ENCODE measurements at regions not wholly inside any gene's neighbourhood (a gene's known extent, or its start where the extent isn't known, plus 50 kb on each side); places are given as distances from the start of the nearest gene placed in this dataset.
A peak's percentile ranks its signal among the peaks of the same experiment; 100 is the strongest.

DNA sequence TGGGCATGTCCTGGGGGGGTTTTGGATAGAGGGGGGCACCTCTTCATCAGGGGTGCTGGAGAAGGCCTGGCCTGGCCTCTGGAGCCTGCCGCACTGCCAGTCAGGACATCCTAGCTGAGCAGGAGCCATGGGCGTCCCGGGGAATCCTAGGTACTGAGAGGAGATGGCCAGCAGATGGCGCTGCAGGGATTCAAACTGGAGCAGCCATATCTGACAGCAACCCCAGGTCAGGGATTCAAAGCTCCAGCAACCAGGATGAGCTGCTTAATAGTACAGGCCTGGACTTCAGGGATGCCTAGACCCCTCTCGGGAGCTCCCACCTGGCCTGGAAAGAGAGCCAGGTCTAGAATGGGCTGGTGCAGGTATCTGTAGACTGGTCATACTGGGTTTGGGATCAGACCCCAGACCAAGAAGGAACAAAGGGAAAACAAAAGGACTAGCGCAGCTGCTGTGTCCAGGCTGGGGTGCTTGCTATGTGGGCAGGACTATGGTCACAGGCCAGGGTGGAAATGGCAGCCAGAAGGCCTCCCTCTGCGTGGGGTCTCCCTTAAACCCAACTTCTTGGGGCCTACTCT, 306.9 kb upstream of the RBFOX1 start:
- peak in 3 of 4 donors; percentile 34 to 50 (median 49) for DNase-seq (ENCODE audit: low read depth in 4 of 4, low spot score in 2 of 4)

DNA sequence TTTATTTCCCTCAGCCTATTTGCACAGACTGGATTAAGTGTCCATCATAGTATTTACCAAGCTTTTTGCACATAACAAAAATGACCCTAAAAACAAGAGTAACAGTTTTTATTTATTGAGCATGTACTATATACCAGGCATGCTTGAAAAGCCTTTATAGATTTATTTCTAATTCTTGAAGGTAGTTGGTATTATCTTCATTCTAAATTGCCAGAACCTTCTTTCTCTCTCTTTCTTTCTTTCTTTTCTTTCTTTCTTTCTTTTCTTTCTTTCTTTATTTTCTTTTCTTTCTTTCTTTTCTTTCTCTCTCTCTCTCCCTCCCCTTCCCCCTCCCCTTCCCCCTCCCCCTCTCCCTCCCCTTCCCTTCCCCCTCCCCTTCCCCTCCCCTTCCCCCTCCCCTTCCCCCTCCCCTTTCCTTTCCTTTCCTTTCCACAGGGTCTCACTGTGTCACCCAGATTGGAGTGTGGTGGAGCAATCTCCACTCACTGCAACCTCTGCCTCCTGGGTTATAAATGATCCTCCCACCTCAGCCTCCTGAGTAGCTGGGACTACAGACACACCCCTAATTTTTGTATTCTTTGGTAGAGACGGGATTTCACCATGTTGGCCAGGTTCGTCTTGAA, 310.9 kb upstream of the RBFOX1 start:
- DNase-seq (ENCODE audit: low read depth in 4 of 4, low spot score in 2 of 4), result no peak

DNA sequence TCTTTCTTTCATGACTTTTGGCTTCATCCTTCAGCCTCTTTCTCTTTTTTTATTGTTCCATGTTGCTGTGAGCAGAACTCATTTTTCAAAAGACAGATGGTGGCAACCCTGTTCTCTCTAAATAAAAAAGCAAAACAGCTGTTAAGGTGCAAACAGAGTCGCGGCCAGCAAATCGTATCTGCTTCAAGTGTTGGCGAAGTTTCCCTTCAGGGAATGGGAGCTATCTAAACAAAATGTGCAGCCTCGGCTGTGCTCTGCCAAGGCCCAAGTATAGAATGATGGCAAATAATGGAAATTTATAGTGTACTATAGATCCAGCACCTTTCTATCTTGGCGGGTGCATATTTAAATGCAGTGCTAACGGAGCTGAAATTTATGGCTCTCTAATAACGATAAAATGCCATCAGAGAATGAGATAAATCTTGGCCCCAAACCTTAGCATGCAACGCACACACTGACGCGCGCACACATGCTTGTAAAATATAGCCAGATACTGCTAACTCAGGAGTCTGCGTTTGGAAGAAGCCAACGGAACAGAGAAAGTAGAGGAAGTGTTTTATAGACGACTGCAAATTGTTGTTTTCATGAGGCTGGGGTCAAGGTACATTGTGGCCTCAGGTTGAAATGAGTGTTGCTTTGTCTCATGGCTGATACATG, 315.5 kb upstream of the RBFOX1 start:
- DNase-seq (ENCODE audit: low read depth in 4 of 4, low spot score in 2 of 4), result no peak

DNA sequence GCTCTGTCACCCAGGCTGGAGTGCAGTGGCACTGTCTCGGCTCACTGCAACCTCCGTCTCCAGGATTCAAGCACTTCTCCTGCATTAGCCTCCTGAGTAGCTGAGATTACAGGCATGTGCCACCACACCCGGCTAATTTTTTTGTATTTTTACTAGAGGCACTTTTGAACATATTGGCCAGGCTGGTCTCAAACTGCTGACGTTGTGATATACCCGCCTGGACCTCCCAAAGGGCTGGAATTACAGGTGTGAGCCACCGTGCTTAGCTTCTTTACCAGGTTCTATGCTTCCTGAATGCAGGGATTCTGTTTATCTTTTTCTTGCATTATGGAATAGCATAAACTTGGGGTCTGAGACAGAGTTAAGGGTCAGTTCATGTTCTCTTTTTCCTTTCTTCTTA, 317.9 kb upstream of the RBFOX1 start:
- DNase-seq (ENCODE audit: low read depth in 4 of 4, low spot score in 2 of 4), result no peak

DNA sequence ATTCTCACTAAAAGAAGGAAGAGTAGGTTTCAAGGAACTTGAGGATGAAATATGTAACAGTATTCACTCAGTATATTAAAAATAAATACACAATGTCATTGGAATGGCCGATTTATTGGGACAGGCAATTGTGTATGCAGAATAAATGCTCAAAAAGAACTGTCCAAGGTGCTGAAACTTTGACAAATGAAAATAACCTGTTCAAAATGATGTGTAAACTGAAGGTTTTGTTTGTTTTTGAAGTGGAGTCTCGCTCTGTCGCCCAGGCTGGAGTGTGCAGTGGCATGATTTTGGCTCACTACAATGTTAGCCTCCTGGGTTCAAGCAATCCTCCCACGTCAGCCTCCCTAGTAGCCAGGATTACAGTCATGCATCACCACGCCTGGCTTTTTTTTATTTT, 318.7 kb upstream of the RBFOX1 start:
- peak in 1 of 4 donors; percentile 39 for DNase-seq (ENCODE audit: low read depth in 4 of 4, low spot score in 2 of 4)

DNA sequence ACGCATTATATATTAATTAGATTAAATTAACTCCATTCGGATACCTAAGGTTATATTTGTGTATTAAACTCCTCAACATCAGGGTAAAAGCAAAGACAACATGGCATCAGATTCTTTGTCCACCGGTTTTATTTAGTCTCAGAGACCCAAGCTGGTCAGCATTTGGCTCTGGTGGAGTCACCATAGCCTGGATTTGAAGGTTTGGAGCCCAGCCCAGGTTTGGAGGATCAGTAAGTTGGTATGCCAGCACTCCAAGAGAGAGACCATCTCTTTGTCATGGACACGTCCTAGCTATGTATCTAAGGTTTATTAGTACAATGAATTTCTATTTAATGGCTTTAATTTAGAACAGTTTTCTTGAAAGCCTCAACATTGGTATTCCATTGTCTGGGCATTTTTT, 328.4 kb upstream of the RBFOX1 start:
- no peak for DNase-seq (ENCODE audit: low read depth in 4 of 4, low spot score in 2 of 4)

DNA sequence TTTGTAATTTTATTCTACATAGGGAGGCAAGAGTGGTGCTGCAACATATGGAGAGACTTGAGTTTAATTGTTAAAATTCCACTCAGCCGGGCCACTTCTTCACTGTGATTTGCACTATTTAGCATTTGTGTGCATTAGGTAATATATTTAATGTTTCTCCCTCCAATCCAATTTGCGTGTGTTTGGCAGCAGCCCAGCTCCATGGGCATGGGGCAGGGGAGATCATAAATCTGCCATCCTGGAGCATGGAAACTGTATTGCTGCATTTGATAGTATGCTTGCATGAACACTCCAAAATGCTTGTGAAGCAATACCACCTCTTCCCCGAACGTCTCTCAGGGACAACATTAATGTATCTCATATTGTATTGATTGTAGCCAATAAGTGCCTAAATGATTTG, 339.1 kb upstream of the RBFOX1 start:
- DNase-seq (ENCODE audit: low read depth in 4 of 4, low spot score in 2 of 4), result peak in 2 of 4 donors; percentile 26 to 32

DNA sequence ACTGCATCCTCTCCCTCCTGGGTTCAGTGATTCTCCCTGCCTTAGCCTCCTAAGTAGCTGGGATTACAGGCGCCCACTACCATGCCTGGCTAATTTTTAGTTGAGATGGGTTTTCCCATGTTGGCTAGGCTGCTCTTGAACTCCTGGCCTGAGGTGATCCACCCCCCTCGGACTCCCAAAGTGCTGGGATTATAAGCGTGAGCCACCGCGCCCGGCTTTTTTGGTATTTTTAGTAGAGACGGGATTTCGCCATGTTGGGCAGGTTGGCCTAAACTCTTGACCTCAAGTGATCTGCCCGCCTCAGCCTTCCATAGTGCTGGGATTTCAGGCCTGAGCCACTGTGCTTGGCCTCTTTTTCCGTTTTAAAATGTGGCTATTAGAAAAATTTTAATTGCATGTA, 343.8 kb upstream of the RBFOX1 start:
- DNase-seq (ENCODE audit: low read depth in 4 of 4, low spot score in 2 of 4), result no peak

DNA sequence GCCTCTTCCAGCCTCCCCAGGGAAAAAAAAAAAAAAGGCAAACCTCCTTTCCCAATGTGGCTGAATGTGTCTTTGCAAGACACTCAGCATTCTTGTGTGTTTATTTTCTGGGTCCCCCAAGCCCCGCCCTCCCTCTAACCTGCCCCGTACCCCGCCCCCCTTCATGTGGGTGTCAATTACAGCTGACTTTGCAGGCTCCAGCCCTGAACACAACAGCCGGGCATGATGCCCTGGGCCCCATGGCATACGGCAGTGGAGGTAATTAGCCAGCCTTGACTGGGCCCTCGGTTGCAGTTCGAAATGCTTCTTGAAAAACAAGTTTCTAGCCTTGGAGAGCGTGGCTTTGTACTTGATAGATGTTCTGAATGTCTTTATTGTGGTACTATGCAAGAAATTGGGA, 354.7 kb upstream of the RBFOX1 start:
- DNase-seq (ENCODE audit: low read depth in 4 of 4, low spot score in 2 of 4), result no peak

DNA sequence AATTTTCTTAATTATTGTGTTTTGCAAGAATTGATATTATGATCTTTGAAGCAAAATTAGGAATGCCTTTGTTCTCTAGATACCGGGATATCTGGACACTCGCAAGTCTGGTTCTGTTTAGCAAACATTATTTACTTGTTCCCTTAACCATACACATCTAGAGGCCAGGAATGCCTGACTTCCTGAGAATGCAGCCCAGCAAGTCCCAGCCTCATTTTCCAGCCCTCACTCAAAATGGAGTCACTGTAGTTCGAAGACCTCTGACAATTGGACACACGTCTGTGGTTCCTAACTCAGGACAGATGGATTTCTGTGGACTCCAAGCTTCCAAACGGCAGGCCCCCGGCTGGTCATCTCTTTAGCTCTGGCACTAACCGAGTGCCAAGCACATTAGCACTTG, 355.4 kb upstream of the RBFOX1 start:
- no peak for DNase-seq (ENCODE audit: low read depth in 4 of 4, low spot score in 2 of 4)

DNA sequence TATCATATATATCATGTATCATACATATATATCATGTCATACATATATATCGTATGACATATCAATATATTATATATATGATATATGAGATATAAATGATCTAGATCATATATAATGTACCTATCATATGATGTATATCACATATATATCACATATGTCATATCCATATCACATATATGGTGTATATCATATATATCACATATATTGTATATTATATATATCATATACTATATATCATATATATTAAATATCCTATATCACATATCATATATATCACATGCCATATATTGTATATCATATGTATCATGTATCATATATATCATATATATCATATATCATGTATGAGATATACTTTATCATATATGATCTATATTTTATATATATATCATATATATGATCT, 355.9 kb upstream of the RBFOX1 start:
- DNase-seq (ENCODE audit: low read depth in 4 of 4, low spot score in 2 of 4), result no peak

DNA sequence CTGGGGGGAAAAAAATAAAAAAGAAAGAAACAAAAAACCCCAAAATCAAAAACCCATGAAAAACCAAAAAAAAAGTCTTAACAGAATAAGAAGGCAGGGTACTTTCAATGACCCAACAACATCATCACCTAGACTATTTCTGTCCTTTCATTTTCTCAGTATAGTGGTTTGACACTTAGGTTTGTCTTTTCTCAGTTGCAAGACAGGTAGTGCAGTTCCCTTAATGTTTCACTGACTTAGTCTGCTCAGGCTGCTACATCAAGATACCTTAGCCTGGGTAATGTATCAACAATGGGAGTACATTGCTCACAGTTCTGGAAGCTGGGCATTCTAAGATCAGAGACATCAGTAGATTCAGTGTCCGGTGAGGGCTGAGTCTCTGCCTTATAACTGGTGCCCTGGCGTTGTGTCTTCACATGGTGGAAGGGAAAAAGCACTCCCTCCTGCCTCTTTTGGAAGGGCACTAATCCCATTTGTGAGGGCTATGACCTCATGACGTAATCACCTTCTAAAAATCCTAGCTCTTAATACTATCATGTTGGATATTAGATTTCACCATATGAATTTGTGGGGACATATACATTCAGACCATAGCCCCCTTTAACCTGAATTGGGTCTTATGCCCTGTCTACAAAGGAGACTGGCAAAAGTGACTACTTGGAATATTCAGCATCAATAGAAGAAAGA, 362.3 kb upstream of the RBFOX1 start:
- no peak for DNase-seq (ENCODE audit: low read depth in 4 of 4, low spot score in 2 of 4)

DNA sequence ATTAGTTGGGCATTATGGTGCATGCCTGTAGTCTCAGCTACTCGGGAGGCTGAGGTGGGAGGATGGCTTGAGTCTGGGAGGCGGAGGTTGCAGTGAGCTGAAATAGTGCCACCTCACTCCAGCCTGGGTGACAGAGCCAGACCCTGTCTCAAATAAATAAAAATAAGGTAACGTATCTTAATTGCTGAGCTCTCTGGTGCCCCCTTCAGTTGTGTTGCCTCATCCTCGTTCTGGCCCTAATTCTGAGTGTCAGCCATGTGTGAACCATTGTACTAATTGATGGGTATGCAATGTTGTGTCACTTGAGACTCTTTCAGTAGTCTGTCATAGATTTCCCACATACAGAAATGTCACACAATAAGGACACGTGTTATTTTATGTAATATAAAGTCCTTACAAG, 363.1 kb upstream of the RBFOX1 start:
- DNase-seq (ENCODE audit: low read depth in 4 of 4, low spot score in 2 of 4), result no peak

DNA sequence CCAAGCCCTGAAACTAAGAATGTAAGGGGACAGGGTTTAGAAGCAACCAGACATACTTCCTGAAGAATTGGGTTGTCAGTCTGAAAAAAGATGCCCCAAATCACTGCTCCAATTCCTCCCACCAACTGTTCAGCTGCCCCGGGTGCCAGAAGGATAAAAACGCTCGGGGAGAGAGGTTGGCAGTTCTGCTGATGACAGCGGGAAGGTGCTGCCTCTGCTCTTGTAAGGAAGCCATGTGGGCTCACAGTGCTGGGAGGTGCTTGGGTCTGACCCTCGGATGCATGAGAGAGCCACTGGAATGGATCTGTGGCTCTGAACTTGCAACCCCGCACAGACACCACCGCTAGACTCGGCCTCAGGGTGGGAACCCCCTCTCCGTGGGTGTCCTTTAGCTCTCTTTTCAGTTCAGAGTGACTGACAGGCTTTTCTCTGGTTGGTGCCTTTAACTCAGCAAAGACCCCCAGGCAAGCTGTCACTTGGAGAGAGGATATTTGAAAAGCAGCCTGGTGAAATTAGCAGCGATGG, 364.8 kb upstream of the RBFOX1 start:
- no peak for DNase-seq (ENCODE audit: low read depth in 4 of 4, low spot score in 2 of 4)

DNA sequence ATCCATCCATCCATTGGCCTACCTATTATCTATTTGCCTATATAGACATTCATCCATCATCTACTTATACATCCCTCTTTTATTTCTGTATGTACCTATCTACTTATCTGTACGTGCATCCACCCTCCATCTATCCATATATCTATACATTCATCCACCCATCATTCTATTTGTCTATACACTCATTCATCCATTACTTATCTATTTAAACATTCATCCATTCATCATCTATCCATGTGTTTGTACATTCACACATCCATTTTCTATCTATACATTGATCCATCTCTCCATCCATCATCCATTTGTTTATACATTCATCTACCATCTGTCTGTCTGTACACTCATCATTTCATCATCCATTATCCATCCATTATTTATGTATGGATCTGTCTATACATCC, 365.7 kb upstream of the RBFOX1 start:
- DNase-seq (ENCODE audit: low read depth in 4 of 4, low spot score in 2 of 4), result no peak

DNA sequence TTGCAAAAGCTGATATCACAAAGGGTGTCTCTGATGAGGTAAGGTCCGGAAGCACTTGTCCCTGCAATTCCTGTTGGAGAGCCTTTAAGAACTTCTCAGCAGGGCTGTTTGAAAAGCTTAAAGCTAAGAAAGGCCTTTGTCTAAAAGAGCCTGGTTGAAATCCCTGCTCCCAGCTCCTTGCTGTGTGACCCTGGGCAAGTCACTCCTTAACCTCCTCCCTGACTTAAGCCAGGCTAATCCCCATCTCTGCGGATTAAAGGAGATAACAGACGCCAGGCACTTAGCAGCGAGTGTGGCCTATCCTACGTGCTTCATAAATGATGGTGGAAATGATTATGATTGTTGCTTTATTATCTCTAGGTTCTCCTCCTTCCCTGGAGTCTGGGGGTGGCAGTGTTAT, 368.0 kb upstream of the RBFOX1 start:
- no peak for DNase-seq (ENCODE audit: low read depth in 4 of 4, low spot score in 2 of 4)

DNA sequence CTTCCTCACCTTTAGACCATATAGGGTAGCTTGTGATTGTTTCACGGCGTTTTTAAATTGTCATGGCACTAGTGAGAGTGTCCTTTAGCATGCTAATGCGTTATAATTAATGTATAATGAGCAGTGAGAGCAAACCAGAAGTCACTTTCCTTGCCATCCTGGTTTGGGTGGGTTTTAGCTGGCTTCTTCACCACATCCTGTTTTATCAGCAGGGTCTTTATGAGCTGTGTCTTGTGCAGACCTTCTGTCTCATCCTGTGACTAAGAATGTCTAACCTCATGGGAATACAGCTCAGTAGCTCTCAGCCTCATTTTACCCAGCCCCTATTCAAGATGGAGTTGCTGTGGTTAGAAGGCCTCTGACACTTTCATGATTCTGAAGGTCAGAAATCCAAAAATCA, 370.9 kb upstream of the RBFOX1 start:
- no peak for DNase-seq (ENCODE audit: low read depth in 4 of 4, low spot score in 2 of 4)

DNA sequence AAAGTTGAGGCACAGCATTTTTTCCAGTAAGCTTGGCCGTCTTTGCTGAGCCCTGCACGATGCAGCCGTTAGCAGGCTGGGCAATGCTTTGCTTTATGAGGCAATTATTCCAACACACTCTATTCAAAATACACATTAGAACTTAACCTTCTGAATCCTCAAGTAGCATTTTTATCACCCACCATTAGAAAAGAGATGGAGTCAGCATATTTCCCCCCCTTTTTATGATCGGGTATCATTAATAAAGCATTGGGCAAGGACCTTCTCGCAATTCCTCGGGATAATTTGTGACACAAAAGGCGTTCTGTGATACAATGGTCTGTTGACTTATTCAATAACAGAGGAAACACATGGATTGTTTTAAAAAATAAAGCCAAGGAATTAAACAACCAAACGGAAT, 374.5 kb upstream of the RBFOX1 start:
- DNase-seq (ENCODE audit: low read depth in 4 of 4, low spot score in 2 of 4), result no peak

DNA sequence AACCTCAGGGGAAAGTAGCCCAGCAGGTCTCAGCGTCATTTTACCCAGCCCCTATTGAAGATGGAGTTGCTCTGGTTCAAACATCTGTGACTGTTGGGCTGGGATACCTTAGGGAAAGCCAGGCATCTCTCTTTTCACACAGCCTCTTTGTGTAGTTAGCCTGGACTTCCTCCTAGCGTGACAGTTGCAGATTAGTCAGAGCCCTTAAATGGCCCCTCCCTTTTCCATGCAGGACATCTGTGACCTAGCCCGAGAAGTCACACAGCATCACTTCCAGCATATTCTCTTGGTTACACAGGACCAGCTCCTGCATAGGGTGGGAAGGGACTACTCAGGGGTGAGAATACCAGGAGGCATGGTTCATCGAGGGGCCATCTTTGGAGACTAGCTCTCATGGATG, 375.0 kb upstream of the RBFOX1 start:
- no peak for DNase-seq (ENCODE audit: low read depth in 4 of 4, low spot score in 2 of 4)

DNA sequence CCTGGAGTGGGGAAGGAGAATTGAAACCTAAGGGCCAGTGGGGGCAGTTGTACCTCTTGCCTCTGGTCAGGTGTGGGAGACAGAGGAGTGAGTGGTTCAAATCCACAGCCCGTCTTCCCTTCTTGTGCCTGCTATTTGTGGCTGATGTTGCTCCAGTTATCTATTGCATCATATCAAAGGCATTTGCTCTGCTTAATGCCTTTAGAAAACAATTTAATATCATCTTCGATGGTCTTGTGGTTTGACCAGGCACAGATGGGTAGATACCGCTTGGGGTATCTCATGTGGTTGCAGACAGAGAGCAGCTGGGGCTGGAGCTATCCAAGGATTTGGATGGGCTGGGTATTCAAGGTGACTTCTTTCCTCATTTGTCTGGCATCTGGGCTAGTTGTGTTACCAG, 376.1 kb upstream of the RBFOX1 start:
- no peak for DNase-seq (ENCODE audit: low read depth in 4 of 4, low spot score in 2 of 4)

DNA sequence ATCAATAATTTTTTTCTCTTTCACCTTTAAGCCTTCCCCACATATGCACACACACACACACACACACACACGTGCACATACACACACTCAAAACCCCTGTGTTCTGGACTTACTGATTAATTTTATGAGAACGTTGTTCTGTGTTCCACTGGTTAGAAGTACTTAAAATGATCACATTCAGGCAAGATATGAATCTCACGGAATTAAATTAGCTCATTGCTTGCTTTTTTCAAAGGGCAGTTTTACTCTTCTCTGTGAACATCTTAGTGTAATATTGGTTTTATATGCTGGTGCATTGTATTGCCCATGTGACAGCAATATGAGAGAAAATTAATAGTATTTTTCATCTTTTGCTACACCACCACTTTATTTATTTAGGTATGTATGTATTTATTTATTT, 377.3 kb upstream of the RBFOX1 start:
- no peak for DNase-seq (ENCODE audit: low read depth in 4 of 4, low spot score in 2 of 4)

DNA sequence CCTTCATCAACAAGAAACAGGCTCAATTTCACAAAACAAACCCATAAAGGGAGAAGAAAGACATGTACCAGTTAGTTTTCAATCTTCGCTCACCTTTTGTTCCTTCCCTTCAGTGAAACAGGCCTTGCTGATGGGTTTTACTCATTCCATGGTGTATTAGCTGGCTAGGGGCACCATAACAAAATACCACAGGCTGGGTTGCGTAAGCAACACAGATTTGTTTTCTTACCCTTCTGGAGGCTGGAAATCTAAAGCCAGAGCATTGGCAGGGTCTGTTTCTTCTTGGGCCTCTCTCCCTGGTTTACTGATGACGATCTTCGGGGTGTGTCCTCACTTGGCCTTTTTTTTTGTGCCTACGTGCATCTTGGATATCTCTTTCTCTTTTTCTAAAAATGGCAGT, 383.4 kb upstream of the RBFOX1 start:
- DNase-seq (ENCODE audit: low read depth in 4 of 4, low spot score in 2 of 4), result no peak

Measured in left renal cortex interstitium (tissue), 4 donors.